SW 1271 (cell line): ENCODE measurements at regions not wholly inside any gene's neighbourhood (a gene's known extent, or its start where the extent isn't known, plus 50 kb on each side); places are given as distances from the start of the nearest gene placed in this dataset.
A peak's percentile ranks its signal among the peaks of the same experiment; 100 is the strongest.

Experiments
- DNase-seq, 2 experiments: peaks; one replicate each; lab custom pipeline; 2025; lab: John Stamatoyannopoulos, UW

DNA sequence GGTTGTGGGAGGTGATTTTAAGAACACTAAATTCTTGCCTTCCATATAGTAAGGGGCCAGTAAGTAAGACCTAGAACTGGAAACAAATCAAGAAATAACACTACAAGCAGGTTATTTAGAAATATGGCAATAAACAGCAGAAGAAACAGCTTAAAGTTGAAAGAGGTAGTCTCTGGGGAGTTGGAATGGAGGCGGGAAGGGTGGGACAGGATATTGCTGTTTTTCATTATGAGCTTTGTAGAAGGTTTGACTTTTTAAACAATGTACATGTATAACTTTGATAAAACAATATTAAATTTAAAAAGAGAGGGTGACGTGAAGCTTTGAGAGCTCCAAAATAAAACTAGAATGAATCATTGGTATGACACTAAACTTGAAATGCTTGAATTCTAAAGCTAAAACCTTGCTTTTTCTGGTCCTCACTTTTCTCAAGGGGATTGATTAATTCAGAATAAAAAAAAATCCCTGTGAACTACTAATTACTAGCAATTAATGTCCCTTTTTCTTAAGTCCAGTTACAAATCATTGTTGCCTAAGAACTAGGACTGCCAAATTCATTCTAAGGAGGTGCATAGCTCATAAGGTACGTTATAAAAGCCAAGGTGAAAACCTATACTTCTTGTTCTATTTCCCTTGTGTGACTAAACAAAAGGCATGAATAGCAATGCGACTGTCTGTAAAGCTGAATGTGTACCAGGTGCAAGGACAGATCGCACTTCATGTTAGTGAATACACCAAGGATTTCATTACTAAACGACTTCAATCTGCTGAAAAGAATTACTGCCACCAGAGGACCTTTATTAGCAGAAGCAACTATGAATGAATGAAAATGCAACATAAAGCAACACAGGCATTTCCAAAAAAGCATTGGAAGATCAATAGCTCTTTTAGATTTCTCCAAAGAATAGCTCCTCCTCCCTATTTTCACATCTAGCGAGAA lies 177.5 kb downstream of the RBM43 start:
- no peak for DNase-seq

- no peak for DNase-seq
These were observed 182.8 kb downstream of the RBM43 start for GRCh38 chr2:151078889-151079288.

DNA sequence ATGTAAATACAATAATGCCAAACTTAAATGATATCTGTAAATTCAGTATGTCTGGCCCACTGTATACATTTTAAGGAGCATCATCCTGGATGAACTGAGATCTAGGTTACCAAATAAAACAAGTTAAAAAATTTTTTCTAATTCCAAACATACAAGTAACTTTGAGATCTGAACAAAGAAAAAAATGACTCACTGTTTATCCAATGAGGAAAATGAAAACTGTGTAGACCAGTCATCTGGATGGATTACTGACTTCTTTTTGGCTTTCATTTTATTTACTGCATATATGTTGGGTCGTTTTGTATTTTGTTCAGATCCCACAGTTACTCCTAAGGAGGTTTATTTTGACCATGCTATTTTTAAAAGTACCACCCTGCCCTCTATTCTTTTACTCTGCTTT lies 189.8 kb downstream of the RBM43 start:
- DNase-seq: no peak

DNA sequence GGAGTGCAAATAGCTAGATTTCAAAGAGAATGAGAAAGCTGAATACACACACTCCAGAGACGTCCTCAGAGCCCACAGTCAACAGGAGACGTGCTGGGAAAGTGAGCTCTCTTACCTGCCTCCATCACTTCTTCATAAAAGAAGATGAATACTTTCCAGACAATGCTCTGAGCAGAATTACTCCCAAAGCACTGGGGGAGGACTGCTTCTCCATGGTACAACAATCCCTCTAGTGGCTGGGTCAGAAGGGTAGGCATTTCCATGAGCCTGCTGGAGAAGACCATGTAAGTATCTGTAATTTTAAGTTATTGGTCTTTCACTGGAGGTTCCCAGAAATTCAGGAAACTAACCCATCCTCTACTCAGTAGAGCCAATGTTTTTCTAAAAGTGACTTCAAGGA lies 190.3 kb downstream of the RBM43 start:
- no peak for DNase-seq

DNA sequence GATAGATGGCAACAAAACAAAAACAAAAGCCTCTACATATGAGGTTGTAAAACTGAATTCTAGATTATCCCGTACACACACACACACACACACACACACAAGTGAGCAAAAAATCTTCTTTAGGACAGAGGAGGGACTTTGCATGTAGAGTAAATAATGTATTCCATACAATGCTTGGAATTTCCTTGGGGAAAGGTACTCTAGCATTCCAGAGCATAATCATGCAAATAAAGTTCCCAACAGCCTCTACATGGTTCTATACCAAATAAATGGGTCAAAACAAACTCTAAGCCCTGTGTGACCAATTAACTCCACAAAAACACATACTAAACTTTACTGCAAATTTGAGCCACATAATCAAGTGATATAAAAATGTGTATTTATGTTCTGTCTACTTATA lies 191.4 kb downstream of the RBM43 start:
- no peak for DNase-seq

GRCh38 chr2:151067658-151068369 lies 193.8 kb downstream of the RBM43 start:
- DNase-seq: no peak

DNA sequence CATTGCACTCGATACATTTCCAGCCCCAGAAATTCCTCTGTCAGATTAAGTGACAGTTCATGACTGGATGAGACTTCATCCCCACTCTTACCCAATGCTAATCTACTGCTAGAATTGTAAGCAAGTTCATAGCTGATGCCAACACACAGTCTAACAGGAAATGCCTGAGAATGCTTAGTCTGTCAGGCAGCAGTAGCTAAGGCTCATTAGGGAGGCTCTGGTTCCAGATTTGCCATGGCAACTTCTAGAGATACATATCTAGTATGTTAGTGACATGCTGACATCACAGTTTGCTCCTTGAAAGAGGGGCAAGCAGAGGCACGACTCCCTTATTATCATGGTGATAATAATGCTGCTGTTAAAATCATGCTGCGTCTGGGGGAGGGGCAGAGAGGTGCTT lies 198.4 kb downstream of the RBM43 start:
- DNase-seq: no peak

GRCh38 chr2:151060287-151060686 lies 201.4 kb downstream of the RBM43 start:
- no peak for DNase-seq

GRCh38 chr2:151056870-151057269 lies 204.8 kb downstream of the RBM43 start:
- no peak for DNase-seq

GRCh38 chr2:151053661-151053990 lies 208.0 kb downstream of the RBM43 start:
- no peak for DNase-seq

DNA sequence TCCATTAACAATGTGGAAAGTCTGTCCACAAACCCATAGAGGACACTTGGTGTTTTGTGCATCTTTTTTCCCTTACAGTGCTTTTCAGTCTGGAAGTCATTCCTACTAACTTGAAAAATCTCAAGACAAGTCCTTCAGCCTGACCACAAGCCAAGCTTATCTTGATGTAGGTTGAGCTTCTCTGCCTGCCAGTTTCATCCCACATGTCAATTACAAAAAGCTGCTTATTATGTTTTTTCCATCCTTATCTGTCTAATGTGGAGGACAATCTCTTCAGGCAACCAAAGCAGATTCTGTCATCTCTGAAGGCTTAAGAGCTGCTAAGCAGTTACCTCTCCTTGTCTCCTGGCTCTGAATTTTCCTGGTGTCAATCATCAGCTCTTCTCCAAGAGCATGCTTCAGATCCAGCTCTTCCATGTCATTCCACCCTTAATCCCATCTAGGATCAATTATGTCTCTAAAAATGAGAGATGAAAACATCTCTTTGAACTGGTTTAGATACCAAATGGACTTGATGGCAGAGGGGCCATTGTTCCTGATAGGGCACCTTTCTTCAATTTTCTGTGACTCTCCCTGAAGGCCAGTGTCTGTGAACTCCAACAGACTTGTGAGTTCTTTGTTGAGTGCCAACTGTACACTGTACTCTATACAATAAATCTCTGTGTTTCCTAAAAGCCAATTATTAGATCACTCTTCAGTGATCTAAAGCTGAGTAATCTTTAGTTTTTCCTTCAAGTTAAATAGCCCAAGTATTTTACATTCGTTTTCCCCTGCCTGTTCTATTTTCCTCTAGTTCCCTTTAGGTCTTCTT lies 208.6 kb downstream of the RBM43 start:
- DNase-seq: no peak

DNA sequence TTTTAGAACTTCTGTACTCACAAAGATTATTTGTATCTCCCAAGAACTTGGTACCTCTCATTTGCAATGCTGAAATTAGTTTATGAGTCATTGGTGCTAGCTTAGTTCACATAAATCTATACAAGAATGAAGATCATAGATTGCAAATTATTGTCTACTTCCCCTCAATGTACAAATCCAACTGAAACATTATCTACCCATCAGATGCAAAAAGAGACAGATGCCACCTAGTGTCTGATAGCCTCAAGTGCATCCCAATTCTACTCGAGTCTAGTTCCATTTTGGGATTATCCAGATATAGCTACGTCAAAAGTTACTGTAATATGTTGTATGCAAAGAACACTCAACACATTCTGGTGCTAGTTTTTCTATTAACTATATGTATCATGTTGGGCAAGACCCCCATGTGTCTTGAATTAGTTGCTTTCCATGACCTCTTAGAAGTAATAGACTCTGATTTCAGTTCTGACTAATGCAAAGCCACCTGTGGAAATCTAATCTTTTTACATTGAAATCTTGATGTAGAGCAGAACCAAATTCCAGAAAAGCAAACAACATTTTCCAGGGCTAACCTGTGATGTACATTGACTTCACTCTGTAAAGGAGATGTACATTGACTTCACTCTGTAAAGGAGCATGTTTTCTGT lies 210.0 kb downstream of the RBM43 start:
- DNase-seq: peak in 1 of 2 experiments; percentile 54

DNA sequence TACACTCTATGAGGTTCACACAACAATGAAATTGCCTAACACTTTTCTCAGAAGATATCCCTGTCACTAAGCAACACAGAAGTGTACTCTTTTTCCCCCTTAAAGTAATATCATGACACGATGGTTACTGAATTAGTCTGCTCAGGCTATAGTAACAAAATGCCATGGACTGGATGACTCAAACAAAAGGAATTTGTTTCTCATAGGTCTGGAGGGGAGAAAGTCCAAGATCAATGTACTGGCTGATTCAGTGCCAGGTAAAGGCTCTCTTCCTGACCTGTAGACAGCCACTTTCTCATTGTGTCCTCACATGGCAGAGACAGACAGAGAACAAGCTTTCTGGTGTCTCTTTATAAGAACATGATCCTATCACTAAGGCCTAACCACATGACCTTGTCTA lies 211.9 kb downstream of the RBM43 start:
- peak; percentile 8 to 13 for DNase-seq

DNA sequence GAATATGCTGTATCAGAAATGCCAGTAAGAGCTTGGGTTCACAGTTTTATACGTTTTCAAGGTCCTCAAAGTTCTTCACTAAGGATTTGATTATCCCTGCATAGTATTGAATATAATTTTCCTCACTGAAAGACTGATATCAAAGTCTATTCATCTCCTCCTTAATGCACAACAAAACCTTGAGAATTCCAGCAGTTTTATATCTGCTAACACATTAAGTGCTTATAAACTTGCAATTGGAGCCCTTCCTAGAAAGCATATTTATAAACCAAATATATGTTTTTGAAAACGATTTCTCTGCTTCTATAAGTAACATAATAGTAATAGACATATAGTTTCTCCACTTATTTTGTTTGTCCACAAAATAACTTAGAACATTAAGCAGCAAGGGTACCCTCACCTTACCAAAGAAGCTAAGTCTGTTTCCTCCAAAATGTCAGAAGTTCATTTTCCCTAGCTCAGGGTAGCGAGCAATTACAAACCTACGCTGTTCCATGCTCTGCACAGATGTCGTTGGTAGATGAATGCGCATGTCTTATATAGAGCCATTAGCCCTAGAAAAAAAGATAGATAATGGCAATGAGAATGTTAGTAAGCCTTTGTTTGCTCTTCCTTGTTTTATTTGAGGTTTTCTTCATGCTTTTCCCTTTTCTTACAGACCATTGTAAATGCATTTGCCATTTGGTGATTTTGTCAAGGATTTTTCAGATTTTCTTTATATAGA lies 213.2 kb downstream of the RBM43 start:
- no peak for DNase-seq

- DNase-seq: no peak
These were observed 218.2 kb downstream of the RBM43 start for GRCh38 chr2:151043484-151043883.

DNA sequence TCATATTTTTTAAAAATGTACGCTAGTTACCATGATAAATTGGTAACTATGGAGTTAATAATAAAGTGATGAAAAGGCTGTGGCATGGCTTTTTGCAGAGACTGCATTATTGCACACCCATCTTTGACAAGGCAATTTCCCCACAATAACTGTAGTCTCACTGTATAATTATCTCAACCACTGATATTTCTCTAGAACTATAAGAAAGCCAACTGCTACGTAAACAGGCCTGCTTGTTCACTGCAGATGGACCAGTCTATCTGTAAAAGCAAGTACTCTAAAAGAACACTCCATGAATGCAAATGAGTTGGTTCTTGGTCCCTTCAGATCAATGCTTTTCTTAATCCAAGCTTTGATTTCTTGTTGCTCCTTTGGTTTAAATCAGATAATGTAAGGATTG lies 218.7 kb downstream of the RBM43 start:
- DNase-seq: no peak

- no peak for DNase-seq
These were observed 221.6 kb downstream of the RBM43 start for GRCh38 chr2:151040039-151040438.

GRCh38 chr2:151038516-151038915 lies 223.1 kb downstream of the RBM43 start:
- DNase-seq: no peak

DNA sequence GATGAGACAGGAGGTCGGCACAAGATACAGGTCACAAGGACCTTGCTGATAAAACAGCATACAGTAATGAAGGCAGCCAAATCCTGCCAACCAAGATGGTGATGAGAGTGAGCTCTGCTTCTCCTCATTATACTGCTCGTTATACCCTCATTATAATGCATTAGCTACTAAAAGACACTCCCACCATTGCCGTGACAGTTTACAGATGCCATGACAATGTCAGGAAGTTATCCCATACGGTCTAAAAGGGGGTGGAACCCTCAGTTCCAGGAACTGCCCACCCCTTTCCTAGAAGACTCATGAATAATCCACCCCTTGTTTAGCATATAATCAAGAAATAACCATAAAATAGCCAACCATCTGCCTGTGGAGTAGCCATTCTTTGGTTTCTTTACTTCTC lies 224.2 kb downstream of the RBM43 start:
- DNase-seq: no peak

DNA sequence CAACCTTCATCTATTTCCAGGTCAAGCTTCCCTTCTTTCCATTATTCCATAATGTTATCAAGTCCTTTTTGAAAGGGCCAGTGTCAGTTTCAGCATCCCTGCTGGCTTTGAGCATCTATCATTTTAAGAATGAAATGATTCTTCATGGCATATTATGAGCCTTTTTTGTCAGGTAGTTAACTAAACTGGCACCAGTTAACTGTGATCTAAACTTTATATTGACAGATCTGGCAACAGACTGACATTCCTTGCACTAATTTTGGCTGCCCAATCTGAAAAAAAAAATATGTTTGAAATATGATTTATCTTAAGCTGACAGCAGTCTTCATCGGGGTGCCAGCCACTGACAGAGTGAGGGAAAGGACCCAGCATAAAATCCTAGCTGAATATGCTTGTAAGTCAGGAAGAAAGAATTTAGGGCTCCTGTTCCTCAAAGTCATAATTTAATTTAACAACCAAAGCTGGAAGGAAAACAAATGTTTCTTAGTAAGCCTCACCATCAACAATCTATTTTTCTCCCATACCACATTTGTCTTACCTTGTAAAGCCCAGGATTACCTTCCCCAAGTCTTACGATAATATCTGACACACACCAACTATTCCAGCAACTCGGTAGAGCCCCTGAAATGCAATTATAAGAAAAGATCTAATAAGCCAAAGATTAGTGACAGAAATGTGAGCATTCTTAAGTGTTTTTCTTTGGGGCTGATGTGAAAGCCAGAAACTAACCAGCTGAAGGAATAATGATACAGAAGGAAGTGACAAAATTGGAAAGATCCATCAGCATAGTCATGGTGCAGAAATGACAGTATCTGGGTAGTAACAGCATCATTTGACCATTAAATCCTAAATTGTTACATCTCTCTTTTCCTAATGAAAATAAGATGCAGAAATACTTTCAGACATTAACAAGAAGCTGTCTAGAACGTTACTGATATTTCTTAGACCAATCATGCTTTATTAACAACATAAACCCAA lies 228.1 kb downstream of the RBM43 start:
- DNase-seq: no peak
